HCT116 (cell line): ENCODE measurements at regions not wholly inside any gene's neighbourhood (a gene's known extent, or its start where the extent isn't known, plus 50 kb on each side); places are given as distances from the start of the nearest gene placed in this dataset.

Experiments
- ATAC-seq: fragments of 200-7000 bp; cut with Tn5 transposase; 2 replicates; pipeline ENCODE4 v1.9.1; 2020; ENCODE audit warnings: mild to moderate bottlenecking, moderate library complexity
- BruUV-seq: library from RNA; stranded (reverse); fragments of 400-500 nt; replicated peaks from 2 replicates; lab custom pipeline; 2021; lab: Mats Ljungman, UMichigan
- CTCF ChIA-PET: fragments of 300-600 bp; sonication (Branson Sonifier 250); formaldehyde crosslinking; loops from one replicate; lab custom pipeline; 2021; ENCODE audit warnings: antibody characterized with exemption; lab: Charles Lee
- POLR2A ChIA-PET: fragments of 300-600, 350-600 bp; sonication (Branson Sonifier 250); formaldehyde crosslinking; loops from one replicate; lab custom pipeline; 2021; ENCODE audit warnings: antibody characterized with exemption; lab: Charles Lee
- RAD21 ChIA-PET, 2 experiments: fragments of 300-600 bp; sonication (Branson Sonifier 250); formaldehyde crosslinking; loops; one replicate each; lab custom pipeline; 2023; ENCODE audit warnings: low total read pairs in 2 of 2; ENCODE audit not compliant: uncharacterized antibody in 2 of 2, unreplicated experiment in 2 of 2, low non-redundant PET in 1 of 2; lab: Charles Lee
- DNase-seq: peaks from one replicate; pipeline ENCODE4 v3.0.0-alpha.2; 2010; ENCODE audit warnings: low read depth, low spot score
- H2AFZ ChIP-seq: fragments of 200-600 bp; shearing (Covaris generic), sonication (generic); 2 replicates; pipeline ENCODE4 v1.6.1; 2017; ENCODE audit warnings: low read depth, mixed run types, mixed read lengths, antibody characterized with exemption, low read length; ENCODE audit not compliant: poor library complexity, severe bottlenecking
- H3K27ac ChIP-seq: 2 replicates; pipeline ENCODE4 v1.5.1; 2012; ENCODE audit warnings: low read depth, low read length
- H3K27me3 ChIP-seq: fragments of 200-600 bp; sonication (generic); 2 replicates; pipeline ENCODE4 v1.6.1; 2016; ENCODE audit warnings: mixed run types, low read length, mixed read lengths; ENCODE audit not compliant: insufficient read depth
- H3K36me3 ChIP-seq, 2 experiments: fragments of 200-500 bp in 1 of 2; fragments of 200-600 bp in 1 of 2; sonication (Bioruptor generic) in 1 of 2; sonication (generic) in 1 of 2; 2 replicates each; pipeline versions ENCODE4 v1.5.1 to v1.6.1; 2014 to 2016; ENCODE audit warnings: low read length in 2 of 2, inconsistent platforms in 1 of 2, mixed read lengths in 1 of 2, mixed run types in 1 of 2; ENCODE audit not compliant: insufficient read depth in 2 of 2, control insufficient read depth in 1 of 2
- H3K4me1 ChIP-seq, 2 experiments: fragments of 200-600 bp in 1 of 2; sonication (generic) in 1 of 2; 2 replicates each; pipeline versions ENCODE4 v1.5.1 to v1.6.1; 2012 to 2017; ENCODE audit warnings: low read length in 2 of 2, inconsistent platforms in 1 of 2, mild to moderate bottlenecking in 1 of 2, mixed read lengths in 1 of 2, mixed run types in 1 of 2, moderate library complexity in 1 of 2; ENCODE audit not compliant: insufficient read depth in 2 of 2, control insufficient read depth in 1 of 2
- H3K4me2 ChIP-seq: fragments of 200-600 bp; sonication (generic); 2 replicates; pipeline ENCODE4 v1.6.1; 2017; ENCODE audit warnings: mixed run types, low read length, mixed read lengths
- H3K4me3 ChIP-seq, 2 experiments: fragments of 200-600 bp in 1 of 2; sonication (generic) in 1 of 2; replicated peaks in 1 of 2; 2 replicates each; pipeline ENCODE4 v1.5.1; 2011 to 2016; ENCODE audit warnings: low read length in 2 of 2, control low read depth in 1 of 2, low read depth in 1 of 2, mild to moderate bottlenecking in 1 of 2, mixed read lengths in 1 of 2, mixed run types in 1 of 2
- H3K79me2 ChIP-seq: fragments of 200-600 bp; sonication (generic); 2 replicates; pipeline ENCODE4 v1.6.1; 2017; ENCODE audit warnings: mild to moderate bottlenecking, mixed run types, low read length, moderate library complexity, mixed read lengths; ENCODE audit not compliant: insufficient read depth
- H3K9ac ChIP-seq: fragments of 200-600 bp; sonication (generic); 2 replicates; pipeline ENCODE4 v1.6.1; 2016; ENCODE audit warnings: low read length, mixed read lengths
- H3K9me2 ChIP-seq: fragments of 200-600 bp; sonication (generic), shearing (Covaris generic); 2 replicates; pipeline ENCODE4 v1.6.1; 2017; ENCODE audit warnings: mixed run types, mild to moderate bottlenecking, moderate library complexity; ENCODE audit not compliant: insufficient read depth
- H3K9me3 ChIP-seq, 2 experiments: fragments of 200-500 bp in 1 of 2; fragments of 200-600 bp in 1 of 2; sonication (Bioruptor generic) in 1 of 2; sonication (generic) in 1 of 2; 2 replicates each; pipeline ENCODE4 v1.6.1; 2014 to 2017; ENCODE audit warnings: low read length in 2 of 2, mixed read lengths in 2 of 2, inconsistent platforms in 1 of 2, low read depth in 1 of 2, mild to moderate bottlenecking in 1 of 2, mixed run types in 1 of 2, moderate library complexity in 1 of 2; ENCODE audit not compliant: control insufficient read depth in 1 of 2, insufficient read depth in 1 of 2
- H4K20me1 ChIP-seq: fragments of 200-600 bp; sonication (generic), shearing (Covaris generic); 2 replicates; pipeline ENCODE4 v1.6.1; 2017; ENCODE audit warnings: mixed run types, mild to moderate bottlenecking, moderate library complexity; ENCODE audit not compliant: insufficient read depth
- ATF3 ChIP-seq: IDR thresholded peaks from 2 replicates; pipeline ENCODE4 v1.6.1; 2012
- EGR1 ChIP-seq: IDR thresholded peaks from 2 replicates; pipeline ENCODE4 v1.6.1; 2012; ENCODE audit warnings: low read depth
- ELF1 ChIP-seq: IDR thresholded peaks from 2 replicates; pipeline ENCODE4 v1.6.1; 2012; ENCODE audit warnings: low read depth, borderline replicate concordance
- EZH2 ChIP-seq: fragments of 200-600 bp; sonication (generic); IDR thresholded peaks from 2 replicates; pipeline ENCODE4 v1.6.1; 2017; ENCODE audit warnings: antibody characterized with exemption, mixed run types
- FOSL1 ChIP-seq: IDR thresholded peaks from 2 replicates; pipeline ENCODE4 v1.6.1; 2012; ENCODE audit warnings: low read depth
- POLR2AphosphoS5 ChIP-seq: IDR thresholded peaks from 2 replicates; pipeline ENCODE4 v1.6.1; 2011; ENCODE audit warnings: mild to moderate bottlenecking, low read depth, low read length, moderate library complexity
- SRF ChIP-seq: IDR thresholded peaks from 2 replicates; pipeline ENCODE4 v1.6.1; 2012; ENCODE audit warnings: low read depth
- ZBTB33 ChIP-seq: IDR thresholded peaks from 2 replicates; pipeline ENCODE4 v1.6.1; 2011; ENCODE audit warnings: mild to moderate bottlenecking, low read length, moderate library complexity; ENCODE audit not compliant: insufficient replicate concordance; ENCODE audit errors: extremely low read depth
- ZNF274 ChIP-seq: fragments of 200-500 bp; sonication (Bioruptor generic); IDR thresholded peaks from 2 replicates; pipeline ENCODE4 v1.6.1; 2014; ENCODE audit warnings: mild to moderate bottlenecking, low read depth, low read length, inconsistent platforms
- intact Hi-C: fragments of 100-400 bp; cut with micrococcal nuclease; formaldehyde crosslinking; loops from 2 replicates; pipeline ENCODE4 v1.10.0; 2022

- CTCF ChIA-PET, result no interaction called here
- ATAC-seq, result no peak
- no TSS peak for BruUV-seq
Observed at GRCh38 chr14:38038986-38039385, 168.7 kb upstream of the SSTR1 start.

More at GRCh38 chr14:38038986-38039385, 168.7 kb upstream of the SSTR1 start:
- no peaks in the 10 kb centered on the region for H3K27me3 ChIP-seq
- no peak for TF ChIP-seq EZH2
- no peak for TF ChIP-seq SRF
- no peak for TF ChIP-seq ELF1
- TF ChIP-seq ATF3, result no peak
- no peak for TF ChIP-seq ZBTB33
- TF ChIP-seq ZNF274, result no peak
- no peak for TF ChIP-seq POLR2AphosphoS5
- TF ChIP-seq FOSL1, result no peak
- no peak for TF ChIP-seq EGR1
- TF ChIP-seq, all 23 proteins: peak for 0
- Histone ChIP-seq H3K9me3 (no peaks in the 10 kb centered on the region), H4K20me1 (no peaks in the 10 kb centered on the region), H3K27ac (no peak overlapping the region), H3K9me2 (no peaks in the 10 kb centered on the region), H3K9ac (no peak overlapping the region), H2AFZ (no peak overlapping the region), H3K79me2 (no peaks in the 10 kb centered on the region), H3K4me1 (peaks cover 6 to 8% of the 10 kb centered on the region in 2 experiments), H3K36me3 (no peaks in the 10 kb centered on the region), H3K4me2 (no peak overlapping the region), H3K4me3 (no peak overlapping the region)
- RAD21 ChIA-PET, result no interaction called here
- DNase-seq, result no peak
- intact Hi-C loops, result no loop called here
- POLR2A ChIA-PET, result no interaction called here
